ENCODE measurements at regions not wholly inside any gene's neighbourhood (a gene's known extent, or its start where the extent isn't known, plus 50 kb on each side); places are given as distances from the start of the nearest gene placed in this dataset.

DNA sequence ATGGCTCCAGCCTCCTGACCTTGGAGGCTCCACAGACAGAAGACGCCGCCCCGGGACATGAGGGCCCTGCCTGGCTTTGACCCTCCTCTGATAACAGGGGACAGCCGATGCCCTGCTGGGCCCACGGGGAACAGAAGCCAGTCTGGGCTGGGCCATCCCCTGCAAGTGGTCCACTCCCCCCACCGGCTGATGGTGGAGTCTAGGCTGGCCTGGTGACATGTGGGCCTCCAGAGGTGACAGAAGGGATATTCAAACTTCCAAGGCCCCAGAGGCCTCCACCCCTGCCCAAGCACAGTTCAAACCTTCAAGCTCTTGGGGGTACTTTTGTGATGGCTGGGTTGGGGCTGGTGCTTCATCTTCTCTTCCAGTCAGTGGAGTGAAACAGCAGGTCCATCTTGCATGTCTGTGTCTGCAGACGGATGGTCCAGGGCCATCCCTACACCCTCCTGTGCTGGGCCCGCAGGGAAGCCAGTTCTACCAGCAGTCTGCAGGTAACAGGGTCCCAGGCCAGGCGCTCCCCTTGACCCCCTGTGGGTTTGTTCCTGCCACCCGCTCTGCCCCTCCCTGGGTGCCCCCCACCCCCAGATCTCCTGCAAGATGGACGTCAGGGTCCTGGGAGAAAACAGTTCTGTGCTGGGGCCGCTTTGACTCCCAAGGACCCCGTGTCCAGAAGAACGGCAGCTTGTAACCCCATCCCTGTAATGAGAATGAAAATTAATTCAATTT is 929.9 kb downstream of the BRD1 start:
- H2AFZ ChIP-seq (replicated peaks; ENCODE audit: low read length, poor library complexity): no peak overlapping the region
- BruUV-seq (replicated peaks): no TSS peak
- no peaks in the 10 kb centered on the region for H3K9me1 ChIP-seq (ENCODE audit: insufficient read depth, low read length)
- no peak for ATAC-seq (ENCODE audit: low read depth)
- H3K27ac ChIP-seq (ENCODE audit: insufficient read depth, low read length): no peak overlapping the region
- H3K36me3 ChIP-seq (ENCODE audit: control insufficient read depth, insufficient read depth, low read length): no peaks in the 10 kb centered on the region
- no peak overlapping the region for H2BK20ac ChIP-seq (ENCODE audit: low read depth, low read length)
- no peak overlapping the region for H2AK5ac ChIP-seq (ENCODE audit: low read depth, low read length)
- no peak overlapping the region for H3K56ac ChIP-seq (ENCODE audit: extremely low read depth, insufficient read depth, low read length)
- TF ChIP-seq SMC3 (IDR thresholded peaks at IDR 0.05; ENCODE audit: low read depth, low read length) (no peak), MAFK (IDR thresholded peaks at IDR 0.05; ENCODE audit: low read depth, low read length) (no peak), POLR2A (IDR thresholded peaks at IDR 0.05; ENCODE audit: low read depth, low read length) (no peak)
- TF ChIP-seq, protein P1, sequence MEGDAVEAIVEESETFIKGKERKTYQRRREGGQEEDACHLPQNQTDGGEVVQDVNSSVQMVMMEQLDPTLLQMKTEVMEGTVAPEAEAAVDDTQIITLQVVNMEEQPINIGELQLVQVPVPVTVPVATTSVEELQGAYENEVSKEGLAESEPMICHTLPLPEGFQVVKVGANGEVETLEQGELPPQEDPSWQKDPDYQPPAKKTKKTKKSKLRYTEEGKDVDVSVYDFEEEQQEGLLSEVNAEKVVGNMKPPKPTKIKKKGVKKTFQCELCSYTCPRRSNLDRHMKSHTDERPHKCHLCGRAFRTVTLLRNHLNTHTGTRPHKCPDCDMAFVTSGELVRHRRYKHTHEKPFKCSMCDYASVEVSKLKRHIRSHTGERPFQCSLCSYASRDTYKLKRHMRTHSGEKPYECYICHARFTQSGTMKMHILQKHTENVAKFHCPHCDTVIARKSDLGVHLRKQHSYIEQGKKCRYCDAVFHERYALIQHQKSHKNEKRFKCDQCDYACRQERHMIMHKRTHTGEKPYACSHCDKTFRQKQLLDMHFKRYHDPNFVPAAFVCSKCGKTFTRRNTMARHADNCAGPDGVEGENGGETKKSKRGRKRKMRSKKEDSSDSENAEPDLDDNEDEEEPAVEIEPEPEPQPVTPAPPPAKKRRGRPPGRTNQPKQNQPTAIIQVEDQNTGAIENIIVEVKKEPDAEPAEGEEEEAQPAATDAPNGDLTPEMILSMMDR (conservative IDR thresholded peaks at IDR 0.05; ENCODE audit: low read depth, low read length): no peak
- H3K9me3 ChIP-seq (ENCODE audit: control insufficient read depth, insufficient read depth, low read length): peaks cover 67% of the 10 kb centered on the region
- no peak overlapping the region for H3K4ac ChIP-seq (ENCODE audit: low read depth, low read length)
- no peak overlapping the region for H2AK9ac ChIP-seq (replicated peaks; ENCODE audit: low read depth, low read length, poor library complexity)
- 82% methylated on average over 2 of the region's 14 CpGs; no CpG with 5 or more reads in 1 of the 2 experiments for WGBS, 2 experiments (ENCODE audit: extremely low coverage in 2 of 2, insufficient read length in 1 of 2)
- H3K4me1 ChIP-seq (ENCODE audit: control insufficient read depth, insufficient read depth, low read length): no peaks in the 10 kb centered on the region
- no peak for DNase-seq
- in situ Hi-C loops (cut with MboI; ENCODE audit: low sequenced_read_pairs) (no loop called here), dilution Hi-C loops (cut with HindIII; ENCODE audit: low sequenced_read_pairs, unreplicated experiment) (no loop called here), intact Hi-C loops (cut with micrococcal nuclease) (no loop called here)
- ChIA-PET POLR2A (ENCODE audit: unreplicated experiment) (no interaction called here), CTCF (no interaction called here)
- H4K5ac ChIP-seq (ENCODE audit: low read depth, low read length): no peak overlapping the region
- H3K23ac ChIP-seq (ENCODE audit: low read depth, low read length): no peak overlapping the region
- no peak overlapping the region for H3K4me2 ChIP-seq (ENCODE audit: low read depth, low read length)
- H2BK120ac ChIP-seq (ENCODE audit: low read depth, low read length): no peak overlapping the region
- H3K9ac ChIP-seq (ENCODE audit: low read depth, low read length): no peak overlapping the region
- no peak overlapping the region for H2BK5ac ChIP-seq (ENCODE audit: low read depth, low read length, poor library complexity, severe bottlenecking)
- H3K27me3 ChIP-seq (ENCODE audit: control insufficient read depth, insufficient read depth, low read length): no peaks in the 10 kb centered on the region
- H2BK15ac ChIP-seq (ENCODE audit: low read depth, low read length): no peak overlapping the region
- no peak overlapping the region for H4K8ac ChIP-seq (ENCODE audit: low read depth in 2 of 2, low read length in 2 of 2)
- no peak overlapping the region for H3K18ac ChIP-seq (ENCODE audit: low read depth, low read length)
- H4K91ac ChIP-seq (ENCODE audit: insufficient read depth, low read depth, low read length): no peak overlapping the region
- H3K4me3 ChIP-seq (ENCODE audit: insufficient read depth, low read depth, low read length): no peak overlapping the region
- H3K14ac ChIP-seq (replicated peaks; ENCODE audit: low read depth, low read length): no peak overlapping the region
- no peaks in the 10 kb centered on the region for H4K20me1 ChIP-seq (ENCODE audit: insufficient read depth, low read length)
- H3K79me1 ChIP-seq (ENCODE audit: low read depth in 1 of 2, low read length in 2 of 2): no peaks in the 10 kb centered on the region

Measured in IMR-90 (cell line).